Calu3 (cell line): ENCODE measurements at regions not wholly inside any gene's neighbourhood (a gene's known extent, or its start where the extent isn't known, plus 50 kb on each side); places are given as distances from the start of the nearest gene placed in this dataset.

Source experiments
- BruUV-seq: library from RNA; stranded (reverse); fragments of 400-500 nt; replicated peaks from 2 replicates; lab custom pipeline; 2021; lab: Mats Ljungman, UMichigan
- CTCF ChIA-PET: fragments of 300-600 bp; sonication (Branson Sonifier 250); formaldehyde crosslinking; loops from one replicate; lab custom pipeline; 2022; ENCODE audit warnings: antibody characterized with exemption; lab: Charles Lee
- DNase-seq: peaks from one replicate; pipeline ENCODE4 v3.0.0; 2022
- H3K27ac Mint-ChIP-seq: one replicate; pipeline ENCODE4 v1.8.0; 2022; ENCODE audit warnings: mixed read lengths; ENCODE audit not compliant: unreplicated experiment
- H3K27me3 Mint-ChIP-seq: one replicate; pipeline ENCODE4 v1.8.0; 2022; ENCODE audit warnings: mixed read lengths; ENCODE audit not compliant: unreplicated experiment
- H3K36me3 Mint-ChIP-seq: one replicate; pipeline ENCODE4 v1.8.0; 2022; ENCODE audit warnings: mild to moderate bottlenecking, moderate library complexity, mixed read lengths; ENCODE audit not compliant: insufficient read depth, unreplicated experiment
- H3K4me1 Mint-ChIP-seq: one replicate; pipeline ENCODE4 v1.8.0; 2022; ENCODE audit warnings: mild to moderate bottlenecking, low read depth, mixed read lengths; ENCODE audit not compliant: unreplicated experiment
- H3K4me3 Mint-ChIP-seq: one replicate; pipeline ENCODE4 v1.8.0; 2022; ENCODE audit warnings: mild to moderate bottlenecking, low read depth, moderate library complexity, mixed read lengths; ENCODE audit not compliant: unreplicated experiment
- H3K9me3 Mint-ChIP-seq: one replicate; pipeline ENCODE4 v1.8.0; 2022; ENCODE audit warnings: low read depth, mixed read lengths; ENCODE audit not compliant: unreplicated experiment
- intact Hi-C: fragments of 100-400 bp; cut with micrococcal nuclease; formaldehyde crosslinking; loops from one replicate; pipeline ENCODE4 v1.10.0; 2022; ENCODE audit not compliant: unreplicated experiment
- TF ChIP-seq, protein P1 (sequence below): fragments of 200-600 bp; IDR thresholded peaks from one replicate; pipeline ENCODE4 v1.8.0; 2022; ENCODE audit warnings: antibody characterized with exemption; ENCODE audit not compliant: unreplicated experiment

GRCh38 chr15:70484993-70485392 lies 278.4 kb downstream of the UACA start:
- H3K4me3 Mint-ChIP-seq: no peak overlapping the region
- H3K4me1 Mint-ChIP-seq: peaks cover 17% of the 10 kb centered on the region
- intact Hi-C loops: loop anchor here (5.0 to 10.0 kb wide), 3 partner anchors 390 to 1008 kb away; partner anchors contain the start of gene TLE3
- no TSS peak for BruUV-seq
- H3K36me3 Mint-ChIP-seq: peaks cover under 1% of the 10 kb centered on the region
- H3K9me3 Mint-ChIP-seq: no peaks in the 10 kb centered on the region
- no peak overlapping the region for H3K27ac Mint-ChIP-seq
- TF ChIP-seq, protein P1, sequence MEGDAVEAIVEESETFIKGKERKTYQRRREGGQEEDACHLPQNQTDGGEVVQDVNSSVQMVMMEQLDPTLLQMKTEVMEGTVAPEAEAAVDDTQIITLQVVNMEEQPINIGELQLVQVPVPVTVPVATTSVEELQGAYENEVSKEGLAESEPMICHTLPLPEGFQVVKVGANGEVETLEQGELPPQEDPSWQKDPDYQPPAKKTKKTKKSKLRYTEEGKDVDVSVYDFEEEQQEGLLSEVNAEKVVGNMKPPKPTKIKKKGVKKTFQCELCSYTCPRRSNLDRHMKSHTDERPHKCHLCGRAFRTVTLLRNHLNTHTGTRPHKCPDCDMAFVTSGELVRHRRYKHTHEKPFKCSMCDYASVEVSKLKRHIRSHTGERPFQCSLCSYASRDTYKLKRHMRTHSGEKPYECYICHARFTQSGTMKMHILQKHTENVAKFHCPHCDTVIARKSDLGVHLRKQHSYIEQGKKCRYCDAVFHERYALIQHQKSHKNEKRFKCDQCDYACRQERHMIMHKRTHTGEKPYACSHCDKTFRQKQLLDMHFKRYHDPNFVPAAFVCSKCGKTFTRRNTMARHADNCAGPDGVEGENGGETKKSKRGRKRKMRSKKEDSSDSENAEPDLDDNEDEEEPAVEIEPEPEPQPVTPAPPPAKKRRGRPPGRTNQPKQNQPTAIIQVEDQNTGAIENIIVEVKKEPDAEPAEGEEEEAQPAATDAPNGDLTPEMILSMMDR: no peak
- H3K27me3 Mint-ChIP-seq: peaks cover 19% of the 10 kb centered on the region
- no peak for DNase-seq
- CTCF ChIA-PET: no interaction called here

- H3K27ac Mint-ChIP-seq: no peak overlapping the region
- H3K36me3 Mint-ChIP-seq: no peaks in the 10 kb centered on the region
- CTCF ChIA-PET: interaction anchor here (0.6 to 1.2 kb wide), 4 partner anchors 9 to 118 kb away, joined by 3 read pairs; no protein-coding TSS in a partner anchor
- intact Hi-C loops: loop anchor here (10.0 kb wide), 2 partner anchors 389 to 909 kb away; partner anchors contain the start of gene TLE3
- H3K9me3 Mint-ChIP-seq: no peaks in the 10 kb centered on the region
- peaks cover 10% of the 10 kb centered on the region for H3K4me1 Mint-ChIP-seq
- TF ChIP-seq, protein P1: no peak
- no TSS peak for BruUV-seq
- no peak overlapping the region for H3K4me3 Mint-ChIP-seq
- no peak for DNase-seq
- H3K27me3 Mint-ChIP-seq: peaks cover 19% of the 10 kb centered on the region
These were observed 279.8 kb downstream of the UACA start for GRCh38 chr15:70483513-70483912.

- peaks cover 15% of the 10 kb centered on the region for H3K4me1 Mint-ChIP-seq
- TF ChIP-seq, protein P1: no peak
- no peak overlapping the region for H3K27ac Mint-ChIP-seq
- BruUV-seq: no TSS peak
- no peak for DNase-seq
- H3K9me3 Mint-ChIP-seq: no peaks in the 10 kb centered on the region
- H3K27me3 Mint-ChIP-seq: peaks cover 19% of the 10 kb centered on the region
- H3K4me3 Mint-ChIP-seq: no peak overlapping the region
- intact Hi-C loops: loop anchor here (10.0 kb wide), 2 partner anchors 386 to 906 kb away; partner anchors contain the start of gene TLE3
- CTCF ChIA-PET: no interaction called here
- H3K36me3 Mint-ChIP-seq: peaks cover 1% of the 10 kb centered on the region
These were observed 283.0 kb downstream of the UACA start for GRCh38 chr15:70480196-70480856.

GRCh38 chr15:70479785-70480184 lies 283.6 kb downstream of the UACA start:
- intact Hi-C loops: loop anchor here (10.0 kb wide), 2 partner anchors 385 to 905 kb away; partner anchors contain the start of gene TLE3
- no peak overlapping the region for H3K4me3 Mint-ChIP-seq
- CTCF ChIA-PET: no interaction called here

More at GRCh38 chr15:70479785-70480184, 283.6 kb downstream of the UACA start:
- peaks cover 20% of the 10 kb centered on the region for H3K4me1 Mint-ChIP-seq
- peaks cover 6% of the 10 kb centered on the region for H3K36me3 Mint-ChIP-seq
- BruUV-seq: no TSS peak
- TF ChIP-seq, protein P1: no peak
- H3K27ac Mint-ChIP-seq: no peak overlapping the region
- H3K27me3 Mint-ChIP-seq: peaks cover 19% of the 10 kb centered on the region
- no peaks in the 10 kb centered on the region for H3K9me3 Mint-ChIP-seq
- no peak for DNase-seq
